PFSK-1 (cell line): ENCODE measurements at regions not wholly inside any gene's neighbourhood (a gene's known extent, or its start where the extent isn't known, plus 50 kb on each side); places are given as distances from the start of the nearest gene placed in this dataset.

Experiments
- POLR2AphosphoS5 ChIP-seq: IDR thresholded peaks from 2 replicates; pipeline ENCODE4 v1.6.1; 2012; ENCODE audit warnings: low read depth, mild to moderate bottlenecking, control low read depth, low read length, moderate library complexity
- REST ChIP-seq, 2 experiments: IDR thresholded peaks; 2 replicates each; pipeline versions ENCODE4 v1.6.1 to v1.8.0; 2011 to 2012; ENCODE audit warnings: low read depth in 2 of 2, low read length in 2 of 2, control low read depth in 1 of 2, inconsistent platforms in 1 of 2, mild to moderate bottlenecking in 1 of 2, moderate library complexity in 1 of 2; ENCODE audit not compliant: insufficient read depth in 1 of 2

GRCh38 chr2:217283460-217283859 lies 423.6 kb upstream of the TNP1 start:
- TF ChIP-seq REST (IDR thresholded peaks at IDR 0.05; ENCODE audit: insufficient read depth in 1 of 2, low read depth in 2 of 2, low read length in 2 of 2) (no peak), POLR2AphosphoS5 (no peak)
